ENCODE measurements at regions not wholly inside any gene's neighbourhood (a gene's known extent, or its start where the extent isn't known, plus 50 kb on each side); places are given as distances from the start of the nearest gene placed in this dataset.

- peak overlapping the region in 1 of 2 experiments; percentile 7 for H3K18ac ChIP-seq (ENCODE audit: low read depth in 1 of 2, low read length in 2 of 2)
- 10% methylated on average over 7 of the region's 7 CpGs for whole genome bisulfite sequencing
- H3K36me3 ChIP-seq (ENCODE audit: control insufficient read depth in 1 of 2, insufficient read depth in 2 of 2, low read depth in 1 of 2, low read length in 2 of 2) = no peaks in the 10 kb centered on the region
- no peak overlapping the region for H3K27ac ChIP-seq (ENCODE audit: low read length, poor library complexity, severe bottlenecking)
- H3K4me2 ChIP-seq (ENCODE audit: low read length, poor library complexity, severe bottlenecking) = no peak overlapping the region
- H3K4me1 ChIP-seq (ENCODE audit: control insufficient read depth, insufficient read depth, low read depth, low read length) = no peaks in the 10 kb centered on the region
- H2BK5ac ChIP-seq (ENCODE audit: low read depth, low read length, poor library complexity, severe bottlenecking) = no peak overlapping the region
- no peak overlapping the region for H2BK12ac ChIP-seq (ENCODE audit: low read length in 2 of 2)
- H2AFZ ChIP-seq (ENCODE audit: low read depth, low read length) = no peak overlapping the region
- no peak overlapping the region for H2BK120ac ChIP-seq (ENCODE audit: low read depth, low read length)
- no peak overlapping the region for H2AK5ac ChIP-seq (ENCODE audit: low read length, severe bottlenecking)
- no peak overlapping the region for H2BK15ac ChIP-seq (ENCODE audit: low read depth, poor library complexity, severe bottlenecking)
- peak overlapping the region; percentile 67 for H4K8ac ChIP-seq (ENCODE audit: low read length)
- peak overlapping the region in 1 of 2 experiments; percentile 12 for H3K4ac ChIP-seq (ENCODE audit: low read depth in 1 of 2, low read length in 2 of 2)
- no peaks in the 10 kb centered on the region for H3K79me1 ChIP-seq (replicated peaks; ENCODE audit: low read length, poor library complexity, severe bottlenecking)
- H3K9ac ChIP-seq (ENCODE audit: low read length) = no peak overlapping the region
- DNase-seq = no peak
- no peak overlapping the region for H3K14ac ChIP-seq (ENCODE audit: low read length in 2 of 2)
- H4K91ac ChIP-seq (ENCODE audit: low read length) = no peak overlapping the region
- H3K23ac ChIP-seq (ENCODE audit: low read length in 2 of 2) = no peak overlapping the region
- H3K9me3 ChIP-seq (ENCODE audit: control insufficient read depth, low read length) = no peaks in the 10 kb centered on the region
- no peak overlapping the region for H3K4me3 ChIP-seq (ENCODE audit: insufficient read depth in 1 of 2, low read depth in 1 of 2, low read length in 2 of 2)
- peaks cover 0 to 13% of the 10 kb centered on the region in 2 experiments for H3K27me3 ChIP-seq (ENCODE audit: control insufficient read depth in 1 of 2, insufficient read depth in 1 of 2, low read length in 2 of 2)
Measured at GRCh38 chr13:30052120-30052519, 201.7 kb upstream of the UBL3 start.

- Histone ChIP-seq H3K36me3 (ENCODE audit: control insufficient read depth in 1 of 2, insufficient read depth in 2 of 2, low read depth in 1 of 2, low read length in 2 of 2) (no peaks in the 10 kb centered on the region), H3K23ac (ENCODE audit: low read length in 2 of 2) (no peak overlapping the region), H2AFZ (ENCODE audit: low read depth, low read length) (no peak overlapping the region), H3K79me1 (replicated peaks; ENCODE audit: low read length, poor library complexity, severe bottlenecking) (no peaks in the 10 kb centered on the region), H3K4me2 (ENCODE audit: low read length, poor library complexity, severe bottlenecking) (no peak overlapping the region), H3K18ac (ENCODE audit: low read depth in 1 of 2, low read length in 2 of 2) (no peak overlapping the region), H3K4me3 (ENCODE audit: insufficient read depth in 1 of 2, low read depth in 1 of 2, low read length in 2 of 2) (no peak overlapping the region), H2BK12ac (ENCODE audit: low read length in 2 of 2) (no peak overlapping the region), H3K14ac (ENCODE audit: low read length in 2 of 2) (no peak overlapping the region), H2AK5ac (ENCODE audit: low read length, severe bottlenecking) (no peak overlapping the region), H3K4ac (ENCODE audit: low read depth in 1 of 2, low read length in 2 of 2) (no peak overlapping the region), H3K9ac (ENCODE audit: low read length) (no peak overlapping the region), H2BK120ac (ENCODE audit: low read depth, low read length) (no peak overlapping the region), H3K9me3 (ENCODE audit: control insufficient read depth, low read length) (no peaks in the 10 kb centered on the region), H3K27me3 (ENCODE audit: control insufficient read depth in 1 of 2, insufficient read depth in 1 of 2, low read length in 2 of 2) (peaks cover 0 to 13% of the 10 kb centered on the region in 2 experiments), H2BK15ac (ENCODE audit: low read depth, poor library complexity, severe bottlenecking) (no peak overlapping the region), H3K27ac (ENCODE audit: low read length, poor library complexity, severe bottlenecking) (no peak overlapping the region), H3K4me1 (ENCODE audit: control insufficient read depth, insufficient read depth, low read depth, low read length) (no peaks in the 10 kb centered on the region), H4K91ac (ENCODE audit: low read length) (no peak overlapping the region), H4K8ac (ENCODE audit: low read length) (no peak overlapping the region), H2BK5ac (ENCODE audit: low read depth, low read length, poor library complexity, severe bottlenecking) (no peak overlapping the region)
- DNase-seq = no peak
- 100% methylated on average over 1 of the region's 2 CpGs for WGBS
Measured at GRCh38 chr13:30051531-30052060, 201.2 kb upstream of the UBL3 start.

- Histone ChIP-seq H3K9ac (ENCODE audit: low read length) (no peak overlapping the region), H3K27me3 (ENCODE audit: control insufficient read depth in 1 of 2, insufficient read depth in 1 of 2, low read length in 2 of 2) (peaks cover 0 to 13% of the 10 kb centered on the region in 2 experiments), H2AFZ (ENCODE audit: low read depth, low read length) (no peak overlapping the region), H3K9me3 (ENCODE audit: control insufficient read depth, low read length) (no peaks in the 10 kb centered on the region), H3K18ac (ENCODE audit: low read depth in 1 of 2, low read length in 2 of 2) (no peak overlapping the region), H3K36me3 (ENCODE audit: control insufficient read depth in 1 of 2, insufficient read depth in 2 of 2, low read depth in 1 of 2, low read length in 2 of 2) (no peaks in the 10 kb centered on the region), H4K91ac (ENCODE audit: low read length) (no peak overlapping the region), H2BK15ac (ENCODE audit: low read depth, poor library complexity, severe bottlenecking) (no peak overlapping the region), H3K4ac (ENCODE audit: low read depth in 1 of 2, low read length in 2 of 2) (no peak overlapping the region), H3K27ac (ENCODE audit: low read length, poor library complexity, severe bottlenecking) (no peak overlapping the region), H2BK12ac (ENCODE audit: low read length in 2 of 2) (no peak overlapping the region), H2AK5ac (ENCODE audit: low read length, severe bottlenecking) (no peak overlapping the region), H3K4me3 (ENCODE audit: insufficient read depth in 1 of 2, low read depth in 1 of 2, low read length in 2 of 2) (no peak overlapping the region), H2BK5ac (ENCODE audit: low read depth, low read length, poor library complexity, severe bottlenecking) (no peak overlapping the region), H3K23ac (ENCODE audit: low read length in 2 of 2) (no peak overlapping the region), H3K4me2 (ENCODE audit: low read length, poor library complexity, severe bottlenecking) (no peak overlapping the region), H3K4me1 (ENCODE audit: control insufficient read depth, insufficient read depth, low read depth, low read length) (peaks cover 2% of the 10 kb centered on the region), H3K14ac (ENCODE audit: low read length in 2 of 2) (no peak overlapping the region), H4K8ac (ENCODE audit: low read length) (no peak overlapping the region), H3K79me1 (replicated peaks; ENCODE audit: low read length, poor library complexity, severe bottlenecking) (no peaks in the 10 kb centered on the region), H2BK120ac (ENCODE audit: low read depth, low read length) (no peak overlapping the region)
- DNase-seq = peak; percentile 22
- 69% methylated on average over 4 of the region's 5 CpGs for WGBS
Measured at GRCh38 chr13:30049692-30050091, 199.3 kb upstream of the UBL3 start.

- Histone ChIP-seq H2BK12ac (ENCODE audit: low read length in 2 of 2) (no peak overlapping the region), H3K4me3 (ENCODE audit: insufficient read depth in 1 of 2, low read depth in 1 of 2, low read length in 2 of 2) (no peak overlapping the region), H3K18ac (ENCODE audit: low read depth in 1 of 2, low read length in 2 of 2) (no peak overlapping the region), H3K9me3 (ENCODE audit: control insufficient read depth, low read length) (no peaks in the 10 kb centered on the region), H4K8ac (ENCODE audit: low read length) (no peak overlapping the region), H2BK15ac (ENCODE audit: low read depth, poor library complexity, severe bottlenecking) (no peak overlapping the region), H3K27ac (ENCODE audit: low read length, poor library complexity, severe bottlenecking) (no peak overlapping the region), H2AK5ac (ENCODE audit: low read length, severe bottlenecking) (no peak overlapping the region), H2BK120ac (ENCODE audit: low read depth, low read length) (no peak overlapping the region), H2BK5ac (ENCODE audit: low read depth, low read length, poor library complexity, severe bottlenecking) (no peak overlapping the region), H3K23ac (ENCODE audit: low read length in 2 of 2) (no peak overlapping the region), H4K91ac (ENCODE audit: low read length) (no peak overlapping the region), H3K4ac (ENCODE audit: low read depth in 1 of 2, low read length in 2 of 2) (no peak overlapping the region), H3K9ac (ENCODE audit: low read length) (no peak overlapping the region), H3K14ac (ENCODE audit: low read length in 2 of 2) (no peak overlapping the region), H3K79me1 (replicated peaks; ENCODE audit: low read length, poor library complexity, severe bottlenecking) (no peaks in the 10 kb centered on the region), H3K4me2 (ENCODE audit: low read length, poor library complexity, severe bottlenecking) (no peak overlapping the region), H3K36me3 (ENCODE audit: control insufficient read depth in 1 of 2, insufficient read depth in 2 of 2, low read depth in 1 of 2, low read length in 2 of 2) (no peaks in the 10 kb centered on the region), H3K4me1 (ENCODE audit: control insufficient read depth, insufficient read depth, low read depth, low read length) (peaks cover 2% of the 10 kb centered on the region), H3K27me3 (ENCODE audit: control insufficient read depth in 1 of 2, insufficient read depth in 1 of 2, low read length in 2 of 2) (peaks cover 0 to 6% of the 10 kb centered on the region in 2 experiments), H2AFZ (ENCODE audit: low read depth, low read length) (no peak overlapping the region)
- no peak for DNase-seq
- WGBS = 98% methylated on average over 3 of the region's 3 CpGs
Measured at GRCh38 chr13:30047154-30047874, 196.9 kb upstream of the UBL3 start.

Data from mesenchymal stem cell (in vitro differentiated cells and primary cell).